ENCODE measurements at regions not wholly inside any gene's neighbourhood (a gene's known extent, or its start where the extent isn't known, plus 50 kb on each side); places are given as distances from the start of the nearest gene placed in this dataset.

GRCh38 chr16:87249425-87249824, 67.8 kb downstream of the C16orf95 start:
- DNase-seq (ENCODE audit: low spot score, unreplicated experiment): no peak
- H3K9me3 Mint-ChIP-seq (ENCODE audit: low read depth): peaks cover 3% of the 10 kb centered on the region
- no peak overlapping the region for H3K27ac Mint-ChIP-seq
- H3K36me3 Mint-ChIP-seq (ENCODE audit: insufficient read depth): no peaks in the 10 kb centered on the region
- H3K27me3 Mint-ChIP-seq: peaks cover 12% of the 10 kb centered on the region
- TF ChIP-seq, protein P1, sequence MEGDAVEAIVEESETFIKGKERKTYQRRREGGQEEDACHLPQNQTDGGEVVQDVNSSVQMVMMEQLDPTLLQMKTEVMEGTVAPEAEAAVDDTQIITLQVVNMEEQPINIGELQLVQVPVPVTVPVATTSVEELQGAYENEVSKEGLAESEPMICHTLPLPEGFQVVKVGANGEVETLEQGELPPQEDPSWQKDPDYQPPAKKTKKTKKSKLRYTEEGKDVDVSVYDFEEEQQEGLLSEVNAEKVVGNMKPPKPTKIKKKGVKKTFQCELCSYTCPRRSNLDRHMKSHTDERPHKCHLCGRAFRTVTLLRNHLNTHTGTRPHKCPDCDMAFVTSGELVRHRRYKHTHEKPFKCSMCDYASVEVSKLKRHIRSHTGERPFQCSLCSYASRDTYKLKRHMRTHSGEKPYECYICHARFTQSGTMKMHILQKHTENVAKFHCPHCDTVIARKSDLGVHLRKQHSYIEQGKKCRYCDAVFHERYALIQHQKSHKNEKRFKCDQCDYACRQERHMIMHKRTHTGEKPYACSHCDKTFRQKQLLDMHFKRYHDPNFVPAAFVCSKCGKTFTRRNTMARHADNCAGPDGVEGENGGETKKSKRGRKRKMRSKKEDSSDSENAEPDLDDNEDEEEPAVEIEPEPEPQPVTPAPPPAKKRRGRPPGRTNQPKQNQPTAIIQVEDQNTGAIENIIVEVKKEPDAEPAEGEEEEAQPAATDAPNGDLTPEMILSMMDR (IDR thresholded peaks at IDR 0.05; ENCODE audit: unreplicated experiment): no peak
- H3K4me1 Mint-ChIP-seq (ENCODE audit: low read depth): peaks cover 29% of the 10 kb centered on the region
- no peak overlapping the region for H3K4me3 Mint-ChIP-seq (ENCODE audit: low read depth)

- H3K27me3 Mint-ChIP-seq: peaks cover 16% of the 10 kb centered on the region
- H3K36me3 Mint-ChIP-seq (ENCODE audit: insufficient read depth): no peaks in the 10 kb centered on the region
- TF ChIP-seq, protein P1 (IDR thresholded peaks at IDR 0.05; ENCODE audit: unreplicated experiment): no peak
- H3K4me3 Mint-ChIP-seq (ENCODE audit: low read depth): no peak overlapping the region
- peaks cover 23% of the 10 kb centered on the region for H3K4me1 Mint-ChIP-seq (ENCODE audit: low read depth)
- DNase-seq (ENCODE audit: low spot score, unreplicated experiment): no peak
- peaks cover 3% of the 10 kb centered on the region for H3K9me3 Mint-ChIP-seq (ENCODE audit: low read depth)
- H3K27ac Mint-ChIP-seq: no peak overlapping the region
Observed at GRCh38 chr16:87250431-87250960, 66.7 kb downstream of the C16orf95 start.

DNA sequence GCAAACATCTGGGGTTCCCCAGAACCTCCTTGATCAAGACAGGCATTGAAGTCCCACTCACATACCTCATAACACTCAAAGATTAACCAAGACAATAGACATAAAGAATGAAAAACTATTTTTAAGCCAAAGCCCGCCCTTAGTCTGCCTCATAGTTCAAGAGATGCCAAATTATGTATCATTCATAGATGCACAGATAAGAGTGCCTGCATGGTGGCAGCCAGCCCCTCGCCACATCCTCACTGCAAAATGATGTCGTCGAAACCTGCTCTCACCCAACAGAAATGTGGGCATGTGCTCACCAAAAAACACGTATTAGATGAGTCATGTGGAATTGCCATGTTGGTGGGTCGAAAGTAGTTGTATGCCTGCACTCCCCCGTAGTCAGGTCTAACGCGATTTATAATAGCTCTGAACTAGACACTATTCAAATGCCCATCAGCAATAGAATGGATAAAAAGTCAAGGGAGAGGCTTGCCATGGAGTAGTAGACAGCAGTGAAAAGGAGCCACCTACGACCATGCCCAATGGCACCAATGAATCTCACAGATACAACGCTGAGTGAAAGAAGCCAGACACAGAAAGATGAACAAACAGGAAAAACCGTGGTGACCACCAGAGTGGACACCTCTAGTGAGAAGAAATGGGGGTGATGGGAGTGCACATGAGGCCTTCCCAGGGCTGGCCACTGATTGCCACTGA, 64.8 kb downstream of the C16orf95 start:
- no peak overlapping the region for H3K4me3 Mint-ChIP-seq (ENCODE audit: low read depth)
- peaks cover 16% of the 10 kb centered on the region for H3K27me3 Mint-ChIP-seq
- TF ChIP-seq, protein P1 (IDR thresholded peaks at IDR 0.05; ENCODE audit: unreplicated experiment): no peak
- DNase-seq (ENCODE audit: low spot score, unreplicated experiment): no peak
- no peak overlapping the region for H3K27ac Mint-ChIP-seq
- no peaks in the 10 kb centered on the region for H3K36me3 Mint-ChIP-seq (ENCODE audit: insufficient read depth)
- H3K9me3 Mint-ChIP-seq (ENCODE audit: low read depth): no peaks in the 10 kb centered on the region
- peaks cover 6% of the 10 kb centered on the region for H3K4me1 Mint-ChIP-seq (ENCODE audit: low read depth)
